ENCODE measurements at regions not wholly inside any gene's neighbourhood (a gene's known extent, or its start where the extent isn't known, plus 50 kb on each side); places are given as distances from the start of the nearest gene placed in this dataset.

DNA sequence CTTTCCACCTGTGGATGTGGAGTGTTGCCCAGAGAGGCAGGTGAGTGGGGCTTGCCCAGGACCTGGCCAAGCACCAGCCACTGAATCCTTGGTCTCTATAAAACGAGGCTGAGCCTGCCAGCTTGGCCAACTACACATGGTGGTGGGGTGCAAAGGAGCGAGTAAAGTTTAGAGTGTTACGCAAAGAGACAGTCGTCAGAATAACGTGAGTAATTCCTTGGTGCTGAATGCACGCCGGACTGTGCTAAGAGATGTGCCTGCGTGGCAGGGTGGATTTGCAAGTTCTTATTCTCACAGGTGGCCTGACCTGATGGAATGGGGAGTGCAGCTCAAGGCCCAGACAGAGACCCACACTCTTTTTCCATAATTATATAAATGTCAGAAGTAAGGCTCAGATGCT lies 88.6 kb upstream of the B3GAT1 start:
- BruUV-seq (replicated peaks) = no TSS peak
- ChIA-PET CTCF (ENCODE audit: low intra/inter-chr PET ratio) (no interaction called here), POLR2A (no interaction called here)
- no peak overlapping the region for H3K4me3 ChIP-seq
- H3K36me3 ChIP-seq (ENCODE audit: control insufficient read depth, insufficient read depth, low read length) = no peaks in the 10 kb centered on the region
- DNase-seq (ENCODE audit: extremely low read depth in 1 of 4, low spot score in 3 of 4) = no peak
- no peak overlapping the region for H2AFZ ChIP-seq (ENCODE audit: low read depth, low read length)
- no peaks in the 10 kb centered on the region for H3K9me1 ChIP-seq (ENCODE audit: control insufficient read depth, insufficient read depth, low read length)
- H3K27me3 ChIP-seq (ENCODE audit: control insufficient read depth in 2 of 2, insufficient read depth in 2 of 2, low read length in 2 of 2) = peaks cover 0 to 54% of the 10 kb centered on the region in 2 experiments; a peak in 3 of 5 replicates
- H4K20me1 ChIP-seq (replicated peaks; ENCODE audit: control insufficient read depth, insufficient read depth, low read length) = no peaks in the 10 kb centered on the region; the same call in 1 of the 2 replicates
- no peak for ATAC-seq
- no peak overlapping the region for H3K9ac ChIP-seq (ENCODE audit: insufficient read depth in 1 of 2, low read depth in 2 of 2, low read length in 2 of 2)
- FAIRE-seq = no peak
- H3K79me2 ChIP-seq (ENCODE audit: control insufficient read depth, insufficient read depth, low read length) = no peaks in the 10 kb centered on the region
- in situ Hi-C loops (cut with MboI) (no loop called here), intact Hi-C loops (cut with micrococcal nuclease) (no loop called here)
- H3K27ac ChIP-seq (ENCODE audit: extremely low read depth, low read depth, low read length) = no peak overlapping the region
- H3K4me1 ChIP-seq (replicated peaks in 1 of 2; ENCODE audit: control insufficient read depth in 2 of 2, insufficient read depth in 2 of 2, low read length in 2 of 2) = peaks cover 0 to 2% of the 10 kb centered on the region in 2 experiments; a peak in 1 of 5 replicates
- 1% methylated on average over 7 of the region's 8 CpGs for WGBS (ENCODE audit: insufficient coverage, low coverage, missing lambda C conversion rate)
- TF ChIP-seq ZNF274 (IDR thresholded peaks at IDR 0.05; ENCODE audit: borderline replicate concordance, low read depth, low read length) (no peak), HDGF (IDR thresholded peaks at IDR 0.05) (no peak), RNF2 (IDR thresholded peaks at IDR 0.05) (no peak)
- no peak overlapping the region for H3K4me2 ChIP-seq (ENCODE audit: insufficient read depth, low read length)
- H3K9me3 ChIP-seq (replicated peaks; ENCODE audit: control insufficient read depth, insufficient read depth, low read depth, low read length) = no peaks in the 10 kb centered on the region

DNA sequence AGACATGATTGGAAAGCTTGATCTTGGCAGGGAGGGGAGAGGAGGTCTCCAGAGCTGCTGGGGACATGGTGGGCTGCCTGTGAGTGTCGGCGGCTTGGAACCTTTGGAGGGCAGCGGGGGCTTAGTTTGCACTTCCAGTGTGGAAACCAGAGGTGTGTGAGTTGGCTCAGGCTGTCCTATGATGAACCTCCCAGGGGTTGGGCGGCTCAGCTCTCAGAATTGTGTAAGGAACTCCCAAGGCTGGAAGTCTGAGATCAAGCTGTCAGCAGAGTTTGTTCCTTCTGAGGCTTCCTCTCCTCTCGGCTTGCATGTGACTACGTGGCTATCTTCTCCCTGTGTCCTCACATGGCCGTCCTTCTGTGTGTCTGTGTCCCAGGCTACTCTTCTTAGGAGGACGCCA lies 87.9 kb upstream of the B3GAT1 start:
- no TSS peak for BruUV-seq (replicated peaks)

More for the DNA sequence above, 87.9 kb upstream of the B3GAT1 start:
- no peak overlapping the region for H3K4me3 ChIP-seq
- H3K9ac ChIP-seq (ENCODE audit: insufficient read depth in 1 of 2, low read depth in 2 of 2, low read length in 2 of 2) = no peak overlapping the region
- FAIRE-seq (no peak), ATAC-seq (no peak), DNase-seq (ENCODE audit: extremely low read depth in 1 of 4, low spot score in 3 of 4) (no peak)
- peaks cover 0 to 54% of the 10 kb centered on the region in 2 experiments; a peak in 3 of 5 replicates for H3K27me3 ChIP-seq (ENCODE audit: control insufficient read depth in 2 of 2, insufficient read depth in 2 of 2, low read length in 2 of 2)
- H3K4me1 ChIP-seq (replicated peaks in 1 of 2; ENCODE audit: control insufficient read depth in 2 of 2, insufficient read depth in 2 of 2, low read length in 2 of 2) = peaks cover 0 to 2% of the 10 kb centered on the region in 2 experiments; a peak in 1 of 5 replicates
- no peak for TF ChIP-seq GTF2F1 (IDR thresholded peaks at IDR 0.05; ENCODE audit: low read depth, low read length)
- TF ChIP-seq MIER1 (IDR thresholded peaks at IDR 0.05; ENCODE audit: low read depth) = no peak
- no peak for TF ChIP-seq NCOA4 (IDR thresholded peaks at IDR 0.05; ENCODE audit: partially characterized antibody)
- TF ChIP-seq SIN3A (IDR thresholded peaks at IDR 0.05; ENCODE audit: borderline replicate concordance in 2 of 2, control insufficient read depth in 1 of 2, low read depth in 2 of 2, low read length in 2 of 2) = no peak
- TF ChIP-seq HDAC2 (IDR thresholded peaks at IDR 0.05) = no peak
- no peak for TF ChIP-seq ZSCAN29 (IDR thresholded peaks at IDR 0.05)
- TF ChIP-seq SREBF1 (IDR thresholded peaks at IDR 0.05; ENCODE audit: borderline replicate concordance, low read depth, low read length) = no peak
- no peak for TF ChIP-seq XRCC4 (IDR thresholded peaks at IDR 0.05; ENCODE audit: extremely low read depth, insufficient read depth, insufficient read length)
- no peak for TF ChIP-seq MAFG (tag; conservative IDR thresholded peaks at IDR 0.05)
- TF ChIP-seq, protein P1, sequence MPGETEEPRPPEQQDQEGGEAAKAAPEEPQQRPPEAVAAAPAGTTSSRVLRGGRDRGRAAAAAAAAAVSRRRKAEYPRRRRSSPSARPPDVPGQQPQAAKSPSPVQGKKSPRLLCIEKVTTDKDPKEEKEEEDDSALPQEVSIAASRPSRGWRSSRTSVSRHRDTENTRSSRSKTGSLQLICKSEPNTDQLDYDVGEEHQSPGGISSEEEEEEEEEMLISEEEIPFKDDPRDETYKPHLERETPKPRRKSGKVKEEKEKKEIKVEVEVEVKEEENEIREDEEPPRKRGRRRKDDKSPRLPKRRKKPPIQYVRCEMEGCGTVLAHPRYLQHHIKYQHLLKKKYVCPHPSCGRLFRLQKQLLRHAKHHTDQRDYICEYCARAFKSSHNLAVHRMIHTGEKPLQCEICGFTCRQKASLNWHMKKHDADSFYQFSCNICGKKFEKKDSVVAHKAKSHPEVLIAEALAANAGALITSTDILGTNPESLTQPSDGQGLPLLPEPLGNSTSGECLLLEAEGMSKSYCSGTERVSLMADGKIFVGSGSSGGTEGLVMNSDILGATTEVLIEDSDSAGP (CRISPR knock-in tag; IDR thresholded peaks at IDR 0.05) = no peak
- TF ChIP-seq ZNF561 (CRISPR knock-in tag; conservative IDR thresholded peaks at IDR 0.05) = no peak
- no peak for TF ChIP-seq RCOR1 (IDR thresholded peaks at IDR 0.05; ENCODE audit: borderline replicate concordance in 1 of 2, low read depth in 2 of 2, low read length in 2 of 2)
- TF ChIP-seq, protein P2, sequence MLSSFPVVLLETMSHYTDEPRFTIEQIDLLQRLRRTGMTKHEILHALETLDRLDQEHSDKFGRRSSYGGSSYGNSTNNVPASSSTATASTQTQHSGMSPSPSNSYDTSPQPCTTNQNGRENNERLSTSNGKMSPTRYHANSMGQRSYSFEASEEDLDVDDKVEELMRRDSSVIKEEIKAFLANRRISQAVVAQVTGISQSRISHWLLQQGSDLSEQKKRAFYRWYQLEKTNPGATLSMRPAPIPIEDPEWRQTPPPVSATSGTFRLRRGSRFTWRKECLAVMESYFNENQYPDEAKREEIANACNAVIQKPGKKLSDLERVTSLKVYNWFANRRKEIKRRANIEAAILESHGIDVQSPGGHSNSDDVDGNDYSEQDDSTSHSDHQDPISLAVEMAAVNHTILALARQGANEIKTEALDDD (IDR thresholded peaks at IDR 0.05) = no peak
- H3K36me3 ChIP-seq (ENCODE audit: control insufficient read depth, insufficient read depth, low read length) = no peaks in the 10 kb centered on the region
- H3K79me2 ChIP-seq (ENCODE audit: control insufficient read depth, insufficient read depth, low read length) = no peaks in the 10 kb centered on the region
- WGBS (ENCODE audit: insufficient coverage, low coverage, missing lambda C conversion rate) = 0% methylated on average over 8 of the region's 8 CpGs
- in situ Hi-C loops (cut with MboI) (no loop called here), intact Hi-C loops (cut with micrococcal nuclease) (no loop called here)
- H3K9me3 ChIP-seq (replicated peaks; ENCODE audit: control insufficient read depth, insufficient read depth, low read depth, low read length) = no peaks in the 10 kb centered on the region
- H3K27ac ChIP-seq (ENCODE audit: extremely low read depth, low read depth, low read length) = no peak overlapping the region
- H4K20me1 ChIP-seq (replicated peaks; ENCODE audit: control insufficient read depth, insufficient read depth, low read length) = no peaks in the 10 kb centered on the region; the same call in 1 of the 2 replicates
- no peak overlapping the region for H2AFZ ChIP-seq (ENCODE audit: low read depth, low read length)
- no peak overlapping the region for H3K4me2 ChIP-seq (ENCODE audit: insufficient read depth, low read length)
- H3K9me1 ChIP-seq (ENCODE audit: control insufficient read depth, insufficient read depth, low read length) = no peaks in the 10 kb centered on the region
- ChIA-PET CTCF (ENCODE audit: low intra/inter-chr PET ratio) (no interaction called here), POLR2A (no interaction called here)
